ENCODE measurements at regions not wholly inside any gene's neighbourhood (a gene's known extent, or its start where the extent isn't known, plus 50 kb on each side); places are given as distances from the start of the nearest gene placed in this dataset.
"Not testable (repeated sequence)": the region's sequence is repeated elsewhere in the genome, so short reads cannot be mapped to it uniquely, and the experiment has no call there.

GRCh38 chr7:32765649-32766251 is 125.8 kb downstream of the KBTBD2 start:
- POLR2A ChIA-PET, CTCF ChIA-PET: not testable (repeated sequence)

- ChIA-PET POLR2A (no interaction called here), CTCF (no interaction called here)
Measured at GRCh38 chr7:32765185-32765584, 126.4 kb downstream of the KBTBD2 start.

- ChIA-PET CTCF (no interaction called here), POLR2A (no interaction called here)
Measured at GRCh38 chr7:32762925-32763293, 128.7 kb downstream of the KBTBD2 start.

- POLR2A ChIA-PET, CTCF ChIA-PET: not testable (repeated sequence)
Measured at GRCh38 chr7:32762206-32762924, 129.2 kb downstream of the KBTBD2 start.

- ChIA-PET POLR2A (no interaction called here), CTCF (no interaction called here)
Measured at GRCh38 chr7:32761451-32762205, 129.9 kb downstream of the KBTBD2 start.

GRCh38 chr7:32760755-32761154 is 130.8 kb downstream of the KBTBD2 start:
- CTCF ChIA-PET, POLR2A ChIA-PET: not testable (repeated sequence)

- CTCF ChIA-PET, POLR2A ChIA-PET: not testable (repeated sequence)
Measured at GRCh38 chr7:32759859-32760258, 131.7 kb downstream of the KBTBD2 start.

- CTCF ChIA-PET, POLR2A ChIA-PET: not testable (repeated sequence)
Measured at GRCh38 chr7:32753872-32754271, 137.7 kb downstream of the KBTBD2 start.

- POLR2A ChIA-PET, CTCF ChIA-PET: not testable (repeated sequence)
Measured at GRCh38 chr7:32748337-32748736, 143.2 kb downstream of the KBTBD2 start.

- CTCF ChIA-PET, POLR2A ChIA-PET: not testable (repeated sequence)
Measured at GRCh38 chr7:32747443-32748148, 144.0 kb downstream of the KBTBD2 start.

GRCh38 chr7:32741853-32742476 is 149.6 kb downstream of the KBTBD2 start:
- CTCF ChIA-PET, POLR2A ChIA-PET: not testable (repeated sequence)

GRCh38 chr7:32739749-32740148 is 151.8 kb downstream of the KBTBD2 start:
- POLR2A ChIA-PET, CTCF ChIA-PET: not testable (repeated sequence)

GRCh38 chr7:32738390-32738789 is 153.2 kb downstream of the KBTBD2 start:
- POLR2A ChIA-PET, CTCF ChIA-PET: not testable (repeated sequence)

- POLR2A ChIA-PET, CTCF ChIA-PET: not testable (repeated sequence)
Measured at GRCh38 chr7:32732767-32733166, 158.8 kb downstream of the KBTBD2 start.

GRCh38 chr7:32729335-32729675 is 162.3 kb downstream of the KBTBD2 start:
- CTCF ChIA-PET, POLR2A ChIA-PET: not testable (repeated sequence)

- CTCF ChIA-PET = not testable (repeated sequence)
- POLR2A ChIA-PET = interaction anchor here (0.6 kb wide), 2 partner anchors 183 to 401 kb away, joined by 3 read pairs; no protein-coding TSS in a partner anchor
Measured at GRCh38 chr7:32728412-32729334, 162.9 kb downstream of the KBTBD2 start.

- CTCF ChIA-PET = interaction anchor here (0.7 kb wide), 1 partner anchor 146 kb away, joined by 3 read pairs; no protein-coding TSS in a partner anchor
- POLR2A ChIA-PET = interaction anchor here (0.6 kb wide), 2 partner anchors 182 to 402 kb away, joined by 3 read pairs; no protein-coding TSS in a partner anchor
Measured at GRCh38 chr7:32727483-32728411, 163.8 kb downstream of the KBTBD2 start.

- POLR2A ChIA-PET = not testable (repeated sequence)
Measured at GRCh38 chr7:32722837-32723236, 168.7 kb downstream of the KBTBD2 start.

More at GRCh38 chr7:32722837-32723236, 168.7 kb downstream of the KBTBD2 start:
- CTCF ChIA-PET = not testable (repeated sequence)
